Chondrocyte (in vitro differentiated cells): ENCODE measurements at regions not wholly inside any gene's neighbourhood (a gene's known extent, or its start where the extent isn't known, plus 50 kb on each side); places are given as distances from the start of the nearest gene placed in this dataset.

Experiments
- DNase-seq: peaks from one replicate; pipeline ENCODE4 v3.0.0; 2021; ENCODE audit warnings: mixed read lengths, low spot score
- H3K27ac Mint-ChIP-seq: one replicate; pipeline ENCODE4 v1.8.0; 2021; ENCODE audit warnings: mild to moderate bottlenecking, moderate library complexity, mixed read lengths; ENCODE audit not compliant: unreplicated experiment
- H3K27me3 Mint-ChIP-seq: 2 replicates; pipeline ENCODE4 v1.8.0; 2021; ENCODE audit warnings: low read depth, mixed read lengths
- H3K36me3 Mint-ChIP-seq: 2 replicates; pipeline ENCODE4 v1.8.0; 2021; ENCODE audit warnings: low read depth, mixed read lengths
- H3K4me1 Mint-ChIP-seq: 2 replicates; pipeline ENCODE4 v1.8.0; 2021; ENCODE audit warnings: low read depth, mild to moderate bottlenecking, mixed read lengths
- H3K4me3 Mint-ChIP-seq: one replicate; pipeline ENCODE4 v1.8.0; 2021; ENCODE audit warnings: mild to moderate bottlenecking, moderate library complexity, mixed read lengths; ENCODE audit not compliant: unreplicated experiment
- H3K9me3 Mint-ChIP-seq: 2 replicates; pipeline ENCODE4 v1.8.0; 2021; ENCODE audit warnings: low read depth, mixed read lengths
- TF ChIP-seq, protein P1 (sequence below): fragments of 200-600 bp; sonication (generic); IDR thresholded peaks from 2 replicates; pipeline ENCODE4 v1.5.0; 2021; ENCODE audit warnings: antibody characterized with exemption, mild to moderate bottlenecking, moderate library complexity

DNA sequence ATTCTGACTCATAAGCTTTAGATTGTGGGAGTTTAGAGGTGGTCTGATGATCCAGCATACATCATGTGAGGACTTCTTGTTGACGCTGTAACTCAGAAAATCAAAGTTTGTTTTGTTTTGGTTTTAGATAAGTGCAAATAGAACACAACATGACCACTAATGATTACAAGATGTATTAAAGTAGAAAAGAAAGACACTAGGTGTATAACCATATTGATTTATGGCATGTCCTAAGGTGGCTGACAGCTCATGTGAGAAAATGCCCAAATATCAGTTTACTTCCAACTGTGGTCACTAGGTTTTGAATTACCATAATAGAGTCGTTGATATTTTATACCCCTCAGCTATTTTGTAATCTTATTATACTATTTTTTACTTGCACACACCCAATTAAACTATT, 1131.4 kb upstream of the PHF14 start:
- no peak overlapping the region for H3K27ac Mint-ChIP-seq
- DNase-seq: no peak
- TF ChIP-seq, protein P1, sequence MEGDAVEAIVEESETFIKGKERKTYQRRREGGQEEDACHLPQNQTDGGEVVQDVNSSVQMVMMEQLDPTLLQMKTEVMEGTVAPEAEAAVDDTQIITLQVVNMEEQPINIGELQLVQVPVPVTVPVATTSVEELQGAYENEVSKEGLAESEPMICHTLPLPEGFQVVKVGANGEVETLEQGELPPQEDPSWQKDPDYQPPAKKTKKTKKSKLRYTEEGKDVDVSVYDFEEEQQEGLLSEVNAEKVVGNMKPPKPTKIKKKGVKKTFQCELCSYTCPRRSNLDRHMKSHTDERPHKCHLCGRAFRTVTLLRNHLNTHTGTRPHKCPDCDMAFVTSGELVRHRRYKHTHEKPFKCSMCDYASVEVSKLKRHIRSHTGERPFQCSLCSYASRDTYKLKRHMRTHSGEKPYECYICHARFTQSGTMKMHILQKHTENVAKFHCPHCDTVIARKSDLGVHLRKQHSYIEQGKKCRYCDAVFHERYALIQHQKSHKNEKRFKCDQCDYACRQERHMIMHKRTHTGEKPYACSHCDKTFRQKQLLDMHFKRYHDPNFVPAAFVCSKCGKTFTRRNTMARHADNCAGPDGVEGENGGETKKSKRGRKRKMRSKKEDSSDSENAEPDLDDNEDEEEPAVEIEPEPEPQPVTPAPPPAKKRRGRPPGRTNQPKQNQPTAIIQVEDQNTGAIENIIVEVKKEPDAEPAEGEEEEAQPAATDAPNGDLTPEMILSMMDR: no peak
- H3K36me3 Mint-ChIP-seq: no peaks in the 10 kb centered on the region
- no peak overlapping the region for H3K4me3 Mint-ChIP-seq
- peaks cover 5% of the 10 kb centered on the region for H3K9me3 Mint-ChIP-seq
- H3K4me1 Mint-ChIP-seq: no peaks in the 10 kb centered on the region
- no peaks in the 10 kb centered on the region for H3K27me3 Mint-ChIP-seq

DNA sequence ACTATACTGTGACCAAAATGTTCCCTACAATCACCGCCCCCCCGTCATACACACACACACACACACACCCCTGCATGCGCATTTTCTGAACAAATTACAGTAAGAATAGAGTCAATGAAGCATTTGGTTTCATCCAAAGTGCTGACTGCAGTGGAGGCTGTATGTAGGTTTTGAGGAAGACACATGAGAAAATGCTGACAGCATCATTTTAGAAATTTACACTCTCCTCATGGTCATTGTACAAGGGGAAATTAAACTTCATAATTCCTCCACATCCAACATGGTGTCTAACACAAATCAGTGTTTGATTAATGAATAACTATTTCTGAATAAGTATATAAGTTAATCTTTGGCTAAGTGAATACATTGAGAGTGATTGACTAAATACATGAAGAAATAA, 1126.8 kb upstream of the PHF14 start:
- Mint-ChIP-seq H3K4me3 (no peak overlapping the region), H3K27me3 (no peaks in the 10 kb centered on the region), H3K36me3 (no peaks in the 10 kb centered on the region), H3K4me1 (no peaks in the 10 kb centered on the region), H3K9me3 (peaks cover 2% of the 10 kb centered on the region), H3K27ac (no peak overlapping the region)
- TF ChIP-seq, protein P1: no peak
- DNase-seq: no peak

DNA sequence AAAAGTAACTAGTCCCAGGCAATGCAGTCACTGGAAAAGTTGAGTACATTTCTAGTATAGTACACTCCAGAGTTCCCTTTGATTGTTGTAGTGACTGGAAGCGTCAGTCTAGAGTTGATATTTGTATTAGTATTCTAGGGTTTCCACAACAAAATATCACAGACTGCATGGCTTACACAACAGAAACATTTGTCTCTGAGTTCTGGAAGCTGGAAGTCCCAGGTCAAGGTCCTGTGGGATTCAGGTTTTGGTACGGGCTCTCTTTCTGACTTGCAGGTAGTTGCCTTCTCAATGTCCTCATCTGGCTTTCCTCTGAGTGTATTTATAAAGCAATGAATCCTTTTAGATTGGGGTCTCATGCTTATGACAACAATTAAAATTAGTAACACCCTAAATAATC, 1119.1 kb upstream of the PHF14 start:
- Mint-ChIP-seq H3K4me3 (no peak overlapping the region), H3K9me3 (peaks cover 4% of the 10 kb centered on the region), H3K4me1 (no peaks in the 10 kb centered on the region), H3K27ac (no peak overlapping the region), H3K27me3 (peaks cover 4% of the 10 kb centered on the region), H3K36me3 (no peaks in the 10 kb centered on the region)
- TF ChIP-seq, protein P1: no peak
- no peak for DNase-seq

DNA sequence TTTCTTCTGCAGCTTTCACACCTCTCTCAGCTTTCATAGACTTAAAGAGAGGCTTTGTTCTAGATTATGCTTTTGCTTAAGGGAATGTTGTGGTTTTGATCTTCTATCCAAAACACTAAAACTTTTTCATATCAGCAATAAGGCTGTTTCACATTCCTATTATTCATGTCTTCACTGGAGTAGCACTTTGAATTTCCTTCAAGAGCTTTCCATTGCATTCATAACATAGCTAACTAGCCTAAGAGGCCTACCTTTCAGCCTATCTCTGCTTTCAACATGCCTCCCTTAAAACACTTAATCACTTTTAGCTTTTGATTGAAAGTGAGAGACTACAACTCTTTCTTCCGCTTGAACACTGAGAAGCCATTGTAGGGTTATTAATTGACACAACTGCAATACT, 1117.0 kb upstream of the PHF14 start:
- Mint-ChIP-seq H3K27me3 (peaks cover 4% of the 10 kb centered on the region), H3K4me3 (no peak overlapping the region), H3K4me1 (peaks cover 6% of the 10 kb centered on the region), H3K36me3 (no peaks in the 10 kb centered on the region), H3K9me3 (peaks cover 4% of the 10 kb centered on the region), H3K27ac (no peak overlapping the region)
- TF ChIP-seq, protein P1: no peak
- no peak for DNase-seq

DNA sequence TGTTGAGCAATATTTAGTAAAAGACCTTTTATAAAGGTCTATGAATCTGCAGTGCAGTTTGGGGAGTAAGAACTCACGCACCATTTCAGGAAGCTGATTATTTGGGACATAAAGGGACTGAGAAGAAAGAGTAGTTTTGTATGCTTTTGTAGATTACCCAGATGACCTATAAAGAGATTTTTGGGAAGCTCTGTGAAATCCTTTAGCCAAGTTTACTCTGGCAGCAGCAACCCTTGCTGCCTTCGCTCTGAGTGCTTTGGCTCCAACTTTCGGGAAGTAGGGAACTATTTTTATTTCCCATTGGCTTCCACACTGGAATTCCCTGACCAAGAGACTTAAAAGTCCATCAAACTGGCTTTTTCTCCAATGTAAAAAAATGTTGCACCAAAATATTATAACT, 1110.1 kb upstream of the PHF14 start:
- TF ChIP-seq, protein P1: no peak
- no peak overlapping the region for H3K27ac Mint-ChIP-seq
- H3K27me3 Mint-ChIP-seq: no peaks in the 10 kb centered on the region
- H3K36me3 Mint-ChIP-seq: no peaks in the 10 kb centered on the region
- no peak overlapping the region for H3K4me3 Mint-ChIP-seq
- peaks cover 5% of the 10 kb centered on the region for H3K9me3 Mint-ChIP-seq
- DNase-seq: no peak
- peaks cover 11% of the 10 kb centered on the region for H3K4me1 Mint-ChIP-seq
